ENCODE measurements at regions not wholly inside any gene's neighbourhood (a gene's known extent, or its start where the extent isn't known, plus 50 kb on each side); places are given as distances from the start of the nearest gene placed in this dataset.

DNA sequence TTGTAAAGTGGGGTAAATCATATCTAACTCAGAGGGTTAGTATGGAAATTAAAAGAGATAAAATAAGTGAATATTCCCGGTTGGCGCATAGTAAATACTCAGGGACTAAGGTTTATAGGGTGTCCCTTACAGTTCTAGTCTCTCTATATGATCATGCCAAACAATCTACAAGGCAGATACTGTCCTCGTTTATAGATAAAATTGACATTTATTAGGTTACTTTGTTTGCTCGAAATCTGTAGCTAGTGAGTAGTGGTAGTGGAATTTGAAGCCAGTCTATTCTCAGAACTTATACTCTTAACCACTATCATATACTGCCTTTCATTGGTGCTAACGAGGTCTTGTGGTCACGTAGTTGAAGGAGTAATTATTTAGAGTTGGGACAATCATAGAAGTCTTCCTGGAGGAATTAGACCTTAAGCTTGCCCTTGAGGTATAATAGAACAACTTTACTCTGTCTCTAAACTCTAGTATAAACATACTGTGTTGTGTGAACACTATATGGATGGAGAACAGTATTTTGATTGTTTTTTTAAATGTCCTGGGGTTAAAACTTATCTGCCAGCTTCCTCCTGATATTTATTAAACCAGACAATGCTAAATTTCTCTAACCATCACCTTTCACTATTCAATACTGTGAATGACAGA lies 324.0 kb downstream of the STIM2 start:
- DNase-seq, result no peak

DNA sequence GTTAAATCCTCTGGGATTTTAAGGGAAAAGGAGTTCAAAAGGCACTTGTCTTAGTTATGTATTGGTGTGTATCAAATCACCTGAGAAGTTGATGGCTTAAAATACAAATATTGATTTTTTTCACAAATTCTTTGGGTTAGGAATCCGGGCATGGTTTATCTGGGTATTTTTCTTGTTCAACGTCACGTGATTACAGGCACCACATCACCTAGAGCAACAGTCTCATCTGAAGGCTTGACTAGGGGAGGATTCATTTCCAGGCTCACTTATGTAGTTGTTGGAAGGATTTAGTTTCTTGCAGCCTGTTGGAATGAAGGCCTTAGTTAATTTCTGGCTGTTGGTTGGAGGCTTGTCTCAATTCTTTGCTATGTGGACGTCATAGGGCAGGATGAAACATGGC lies 326.1 kb downstream of the STIM2 start:
- no peak for DNase-seq

DNA sequence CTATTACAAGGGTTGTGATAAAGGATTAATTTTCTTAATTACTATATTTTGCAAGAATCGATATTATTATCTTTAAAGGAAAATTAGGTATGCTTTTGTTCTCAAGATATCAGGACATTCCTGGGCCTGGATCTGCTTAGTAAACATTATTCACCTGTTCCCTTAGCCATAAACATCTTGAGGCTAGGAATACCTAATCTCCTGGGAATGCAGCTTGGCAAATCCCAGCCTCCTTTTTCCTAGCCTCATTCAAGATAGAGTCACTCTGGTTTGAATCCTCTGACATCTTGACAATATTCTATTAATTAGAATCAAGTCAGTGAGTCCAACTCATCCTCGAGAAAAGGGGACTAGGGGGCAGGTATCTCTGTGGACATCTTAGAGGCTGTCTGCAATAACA lies 327.1 kb downstream of the STIM2 start:
- DNase-seq, result no peak

DNA sequence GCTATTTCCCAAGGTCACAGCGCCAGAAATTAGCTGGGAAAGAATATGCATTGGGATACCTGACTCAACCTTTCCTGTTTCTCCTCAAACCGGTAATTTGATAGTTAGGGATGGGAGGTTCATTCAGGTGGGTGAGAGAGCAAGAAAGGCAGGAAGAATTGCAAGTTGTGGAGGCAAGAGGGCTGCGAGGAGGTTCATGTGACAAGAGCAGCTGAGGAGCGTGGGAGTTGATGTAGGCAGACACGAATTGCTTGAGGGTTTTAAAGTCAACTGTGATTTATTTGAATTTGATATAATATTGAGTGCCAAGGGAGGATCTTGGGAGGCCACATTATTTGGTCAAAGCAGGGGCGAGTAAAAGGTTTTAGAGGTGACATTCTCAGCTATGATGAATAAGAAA lies 329.0 kb downstream of the STIM2 start:
- peak; percentile 11 for DNase-seq

DNA sequence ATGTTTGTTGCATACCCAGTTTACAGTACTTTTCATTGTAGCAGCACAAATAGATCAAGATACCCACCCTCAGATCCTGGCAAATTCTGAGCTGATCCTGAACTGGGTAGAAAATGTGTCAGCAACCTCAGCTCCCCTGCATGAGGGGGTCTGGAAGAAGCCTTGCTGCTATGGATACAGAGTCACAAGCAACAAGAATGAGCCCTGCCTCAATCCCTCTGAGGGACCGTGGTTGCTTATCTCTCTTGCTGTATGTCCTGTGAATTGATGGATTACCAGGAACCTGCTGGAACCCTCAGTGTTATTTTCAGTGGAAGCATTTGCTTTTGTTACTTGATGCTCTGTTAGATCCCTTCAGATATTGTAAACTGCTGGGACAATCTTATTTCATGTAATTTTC lies 331.0 kb downstream of the STIM2 start:
- no peak for DNase-seq

DNA sequence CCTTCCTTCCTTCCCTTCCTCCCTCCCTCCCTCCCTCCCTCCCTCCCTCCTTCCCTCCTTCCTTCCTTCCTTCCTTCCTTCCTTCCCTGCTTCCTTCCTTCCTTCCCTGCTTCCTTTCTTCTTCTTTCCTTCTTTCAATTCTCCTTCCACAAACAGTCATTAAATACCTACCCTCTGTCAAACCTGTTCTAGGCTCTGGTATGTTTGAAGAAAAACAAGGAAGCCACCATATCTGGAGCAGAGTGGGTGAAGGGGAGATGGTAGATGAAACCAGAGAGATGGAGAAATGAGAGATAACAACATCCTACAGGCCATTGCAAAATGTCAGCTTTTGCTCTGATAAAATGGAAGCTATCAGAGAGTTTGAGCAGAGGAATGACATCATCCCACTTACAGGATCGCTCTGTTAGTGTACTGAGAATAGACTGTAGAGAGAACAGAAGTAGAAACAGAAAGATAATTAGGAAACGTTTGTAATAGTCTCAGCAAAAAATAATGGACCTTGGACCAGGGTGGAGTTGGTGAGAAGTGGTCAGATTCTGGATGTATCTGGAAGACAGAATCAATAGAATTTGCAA lies 334.0 kb downstream of the STIM2 start:
- DNase-seq, result no peak

DNA sequence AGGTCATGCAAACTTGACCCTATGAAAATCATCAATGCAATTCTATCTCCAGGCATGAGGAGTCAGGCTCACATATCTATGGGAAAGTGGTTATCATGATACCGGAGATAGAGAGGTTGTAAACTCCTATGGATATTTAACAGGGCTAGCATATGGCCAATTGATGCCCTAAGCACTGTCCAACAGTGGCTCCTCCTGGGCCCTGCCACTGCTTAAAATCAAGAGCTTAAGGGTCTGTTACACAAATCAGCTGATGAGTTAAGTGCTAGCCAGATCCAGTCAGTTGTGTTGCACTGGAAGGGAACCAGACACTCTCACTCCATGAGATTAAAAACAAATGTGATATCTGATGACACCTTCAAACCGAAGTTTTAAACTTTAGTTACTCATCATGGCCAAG lies 337.6 kb downstream of the STIM2 start:
- DNase-seq, result no peak

DNA sequence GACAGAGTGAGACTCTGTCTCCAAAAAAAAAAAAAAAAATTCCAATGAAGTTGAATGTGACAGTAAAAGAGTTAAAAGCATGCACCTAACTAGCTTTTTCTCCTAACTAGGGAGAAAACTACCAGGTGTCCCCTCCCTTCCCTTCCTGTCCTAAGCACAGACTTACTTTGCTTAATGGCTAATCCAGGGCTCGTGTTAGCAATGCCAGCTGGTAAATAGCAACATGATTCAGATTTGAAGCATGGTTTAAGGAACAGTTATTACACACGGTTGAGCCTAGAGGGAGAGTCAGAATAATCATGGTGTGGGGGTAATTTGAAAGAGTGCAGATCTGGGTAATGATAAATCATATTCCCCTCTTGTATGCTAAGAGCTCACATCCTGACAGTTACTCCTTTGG lies 338.3 kb downstream of the STIM2 start:
- no peak for DNase-seq

DNA sequence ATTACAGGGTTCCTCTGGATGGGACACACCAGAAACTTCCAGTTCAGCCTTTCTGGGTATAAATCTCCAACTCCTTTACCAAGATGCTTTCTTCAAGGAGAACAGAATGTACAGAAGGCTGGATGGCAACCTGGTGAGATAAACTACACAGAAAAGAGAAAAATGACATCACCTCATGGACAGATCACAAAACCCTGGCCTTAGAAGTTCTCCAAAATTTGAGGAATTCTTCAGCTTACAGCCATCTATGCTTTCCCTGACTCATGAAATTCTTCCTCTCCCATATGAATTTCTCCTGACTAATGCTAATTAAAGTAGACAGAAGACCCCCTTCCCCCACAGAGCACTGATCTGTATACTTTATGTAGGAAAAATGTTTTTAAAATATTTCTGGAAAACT lies 345.4 kb downstream of the STIM2 start:
- no peak for DNase-seq

DNA sequence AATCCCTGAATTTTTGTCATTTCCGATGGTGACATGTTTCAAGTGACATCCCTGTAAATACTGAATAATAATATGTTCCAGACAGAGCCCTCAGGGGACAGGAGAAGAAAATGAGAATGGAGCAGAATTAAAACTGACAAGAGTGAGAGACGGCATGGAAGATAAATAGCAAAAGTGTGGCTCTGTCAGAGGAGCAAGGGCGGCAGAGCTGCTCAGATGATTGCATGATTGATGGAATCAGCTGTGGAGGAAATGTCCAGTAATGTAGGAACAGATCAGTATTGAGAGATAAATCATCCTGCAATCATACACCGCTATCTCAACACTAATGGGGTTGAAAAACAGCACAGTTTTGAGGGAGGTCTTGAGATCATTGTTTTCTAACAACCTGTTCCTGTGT lies 350.3 kb downstream of the STIM2 start:
- no peak for DNase-seq

DNA sequence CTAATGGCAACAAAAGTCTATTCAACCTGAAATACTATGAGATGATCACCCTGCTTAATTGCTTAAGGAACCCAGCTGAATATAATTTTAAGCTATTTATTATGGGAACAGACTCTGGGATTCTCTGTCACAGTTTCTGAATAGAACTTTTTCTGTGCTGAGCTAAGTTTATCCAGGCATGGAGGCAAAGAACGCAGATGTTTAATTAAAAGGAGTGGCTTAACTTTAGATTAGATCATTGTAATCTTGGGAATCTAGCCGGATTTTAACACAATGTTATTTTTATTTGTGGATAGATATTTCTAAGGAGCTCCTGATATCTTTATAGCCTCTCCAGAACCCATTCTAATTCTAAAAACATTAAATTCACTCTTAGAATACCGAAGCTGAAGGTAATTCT lies 353.4 kb downstream of the STIM2 start:
- DNase-seq, result no peak

DNA sequence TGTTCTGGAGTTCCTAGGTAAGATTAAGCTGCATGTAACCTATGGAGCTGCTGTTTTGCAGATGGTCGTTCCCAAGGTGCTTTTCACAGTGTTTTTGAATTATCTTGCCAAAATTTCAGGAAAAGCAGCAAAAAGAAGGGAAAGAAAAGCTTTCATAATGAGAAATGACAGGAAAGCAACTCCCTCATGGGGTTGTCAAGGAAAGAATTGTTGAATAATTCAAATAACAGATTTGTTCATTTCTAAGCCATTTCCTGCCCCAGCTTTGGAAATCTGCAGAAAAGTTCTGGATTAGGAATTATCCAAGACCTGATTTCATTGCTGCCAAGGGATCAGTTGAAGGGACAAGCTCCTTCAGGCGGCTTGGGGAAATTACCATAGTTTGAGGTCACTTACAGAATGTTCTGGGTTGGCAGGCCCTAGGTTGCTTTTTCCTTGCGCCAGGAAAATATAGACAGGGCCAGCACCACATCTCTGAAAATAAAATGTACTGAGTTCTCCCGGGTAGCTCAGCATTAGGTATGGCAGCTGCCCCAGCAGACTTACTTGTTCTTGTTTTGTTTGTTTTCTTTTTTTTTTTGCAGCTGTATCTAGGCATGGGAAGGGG lies 354.7 kb downstream of the STIM2 start:
- DNase-seq, result no peak

DNA sequence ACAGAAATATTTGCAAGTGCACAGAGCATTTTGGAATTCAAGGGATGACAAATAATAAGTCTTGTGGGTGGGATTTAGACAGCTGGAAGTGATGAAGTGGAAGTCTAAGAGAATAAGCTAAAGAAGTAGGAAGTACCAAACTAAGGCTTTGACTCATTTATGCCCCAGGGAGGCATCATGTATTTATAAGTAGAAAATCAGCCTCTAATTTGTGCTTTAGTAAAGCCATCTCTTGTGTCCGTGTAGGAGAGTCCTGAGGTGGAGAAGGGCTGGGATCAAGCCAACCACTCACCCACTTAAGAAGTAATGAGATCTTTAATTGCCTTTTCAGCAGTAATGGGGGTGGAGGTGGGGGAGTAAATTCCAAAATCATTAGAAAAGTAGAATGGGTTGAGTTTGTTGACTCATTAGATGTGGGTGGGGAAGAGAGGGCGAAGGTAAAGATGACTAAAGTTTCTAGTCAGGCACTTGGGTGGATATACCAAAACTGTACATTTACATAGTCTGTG lies 356.7 kb downstream of the STIM2 start:
- no peak for DNase-seq

DNA sequence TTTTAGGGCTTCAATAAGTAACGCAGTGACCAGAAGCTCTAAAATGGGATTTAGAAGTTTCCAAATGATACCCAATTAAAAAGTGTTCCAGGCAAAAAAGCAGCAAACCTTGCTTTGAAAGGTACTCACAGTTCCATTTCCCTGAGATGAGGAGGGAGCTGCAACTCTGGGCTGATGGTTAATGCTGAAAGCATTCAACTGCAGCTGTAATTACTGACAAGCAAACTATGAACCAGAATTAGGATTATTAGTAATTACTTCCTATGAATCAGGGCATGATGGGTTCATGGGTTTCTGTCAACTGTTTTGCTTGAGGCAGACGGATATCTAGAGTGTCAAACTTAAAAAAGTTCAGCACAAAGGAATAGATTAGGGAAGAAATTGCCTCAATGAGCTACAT lies 357.4 kb downstream of the STIM2 start:
- DNase-seq, result no peak

DNA sequence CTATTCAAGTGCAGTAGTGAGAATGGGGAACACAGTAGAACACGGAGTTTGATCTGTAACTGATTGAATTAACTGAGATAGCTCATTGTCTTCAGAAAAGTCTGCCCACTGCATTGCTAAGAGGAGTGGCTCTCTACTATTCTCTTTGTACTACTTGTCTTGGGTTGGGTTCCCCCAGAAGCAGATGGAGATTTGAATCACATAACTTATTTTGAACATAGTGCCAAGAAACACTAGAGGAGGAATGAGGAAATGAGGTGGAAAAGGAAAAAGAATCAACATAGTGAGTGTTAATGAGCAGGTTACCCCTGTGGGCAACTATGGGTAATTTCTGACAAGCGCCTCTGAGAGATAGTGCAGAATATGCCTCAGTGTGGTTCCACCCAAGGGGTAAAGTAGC lies 362.7 kb downstream of the STIM2 start:
- DNase-seq, result no peak

DNA sequence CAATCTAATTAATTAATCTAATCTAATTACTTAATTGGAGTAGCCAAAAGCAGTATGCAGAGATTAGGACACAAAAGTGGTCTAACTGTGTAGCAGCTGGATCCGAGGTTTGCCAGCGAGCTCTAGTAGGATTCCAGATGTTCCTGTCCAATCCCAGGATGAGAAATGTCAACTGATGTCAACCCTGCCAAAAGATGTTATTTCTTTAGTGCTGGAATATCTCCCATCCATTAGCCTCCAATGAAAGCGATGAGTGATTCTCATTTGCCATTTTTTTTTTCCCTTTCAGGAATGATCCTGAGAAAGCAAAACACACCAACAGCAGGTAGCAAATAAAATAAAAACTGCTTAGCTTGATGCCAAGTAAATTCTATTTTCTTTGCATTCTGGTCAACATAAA lies 372.9 kb downstream of the STIM2 start:
- DNase-seq, result no peak

DNA sequence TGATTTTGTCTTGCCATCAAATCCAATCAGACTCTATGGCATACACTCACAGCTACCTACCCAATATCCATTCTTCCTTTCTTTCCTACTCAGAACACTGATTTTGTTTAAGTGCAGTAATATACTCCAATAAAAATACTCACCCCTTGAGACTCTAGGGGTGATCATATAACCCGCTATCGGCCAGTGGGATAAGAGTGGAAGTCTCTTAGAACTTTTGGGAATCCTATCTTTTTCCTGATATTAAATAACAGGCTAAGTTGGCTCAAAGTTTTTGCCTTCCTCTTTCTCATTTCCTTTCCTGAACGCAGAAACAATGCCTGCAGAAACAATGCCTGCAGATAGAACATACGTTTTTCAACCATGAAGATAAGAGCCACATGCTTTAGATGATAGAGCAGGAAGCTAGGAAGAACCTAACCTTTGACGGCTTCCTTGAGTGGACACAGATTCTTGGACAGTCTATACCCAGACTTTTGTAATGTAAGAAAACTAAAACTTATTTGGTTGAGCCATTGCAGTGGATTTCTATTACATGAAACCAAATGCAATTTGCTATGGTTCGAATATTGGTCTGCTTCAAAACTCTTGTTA lies 373.8 kb downstream of the STIM2 start:
- no peak for DNase-seq

DNA sequence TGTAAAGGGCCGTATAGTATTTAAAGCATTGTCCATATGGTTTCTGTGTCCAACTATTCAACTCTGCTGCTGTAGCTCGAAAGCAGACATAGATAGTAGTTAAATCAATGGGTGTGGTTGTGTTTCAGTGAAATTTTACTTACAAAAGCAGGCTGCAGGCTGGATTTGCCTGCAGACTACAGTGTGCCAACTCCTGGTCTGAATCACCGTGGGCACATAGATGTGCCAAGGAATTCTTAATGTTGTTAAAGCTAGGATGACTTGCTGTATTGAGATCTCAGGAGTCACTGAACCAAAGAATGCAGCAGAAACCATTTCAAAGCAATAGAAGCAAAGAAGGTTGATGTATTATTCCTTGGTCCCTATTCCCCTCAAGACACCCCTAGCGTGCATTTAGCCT lies 379.0 kb downstream of the STIM2 start:
- DNase-seq, result no peak

DNA sequence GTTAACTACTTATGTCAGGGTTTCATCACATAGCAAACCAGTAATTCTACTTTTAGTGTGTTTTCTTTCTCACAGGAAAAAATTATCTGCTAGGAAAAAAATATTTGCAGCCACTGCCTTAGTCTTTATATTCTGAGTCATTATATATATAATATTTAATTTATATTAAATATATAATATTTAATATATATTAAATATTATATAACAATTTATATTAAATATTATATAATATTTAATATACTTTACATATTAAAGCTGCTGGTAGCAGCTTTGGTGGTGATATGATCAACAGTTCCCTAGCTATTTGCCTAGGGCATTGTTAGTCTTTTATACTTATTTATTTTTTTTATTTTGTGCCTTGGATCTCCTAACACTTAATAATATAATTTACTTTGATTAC lies 381.6 kb downstream of the STIM2 start:
- no peak for DNase-seq

DNA sequence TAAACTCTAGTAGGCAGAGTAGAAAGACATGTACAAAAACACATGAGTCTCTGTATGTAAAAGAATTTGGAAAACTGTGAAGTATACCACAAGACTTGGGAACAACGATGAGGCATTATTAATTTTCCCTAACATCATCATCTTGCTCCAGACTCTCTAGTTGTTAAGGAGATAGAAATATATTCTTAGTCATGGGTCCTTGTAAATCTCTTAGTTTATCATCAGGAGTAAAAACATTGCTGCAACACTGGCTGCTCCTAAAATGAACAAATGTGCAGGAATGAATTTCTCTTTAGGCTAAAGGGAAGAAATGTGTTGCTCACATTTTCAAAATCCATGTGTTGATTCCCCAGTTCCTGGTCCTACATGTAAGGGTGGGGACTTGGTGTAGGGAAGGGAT lies 384.6 kb downstream of the STIM2 start:
- DNase-seq, result no peak

DNA sequence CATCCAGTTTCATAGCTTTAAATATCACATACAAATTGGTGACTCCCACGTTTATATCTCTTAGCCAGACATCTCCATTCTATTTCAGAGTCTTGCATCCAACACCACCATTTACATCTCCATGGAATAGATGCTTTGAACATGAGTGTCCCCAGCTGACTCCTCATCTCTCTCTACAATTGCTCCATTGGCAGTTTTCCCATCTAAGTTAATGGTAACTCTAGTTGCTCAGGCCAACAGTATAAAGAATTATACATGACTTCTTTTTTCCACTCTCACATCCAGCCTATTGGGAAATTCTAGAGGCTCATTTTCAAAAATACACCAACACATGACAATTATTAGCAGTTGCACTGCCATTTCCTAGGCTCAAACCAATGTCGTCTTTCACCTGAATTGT lies 388.2 kb downstream of the STIM2 start:
- DNase-seq, result no peak

DNA sequence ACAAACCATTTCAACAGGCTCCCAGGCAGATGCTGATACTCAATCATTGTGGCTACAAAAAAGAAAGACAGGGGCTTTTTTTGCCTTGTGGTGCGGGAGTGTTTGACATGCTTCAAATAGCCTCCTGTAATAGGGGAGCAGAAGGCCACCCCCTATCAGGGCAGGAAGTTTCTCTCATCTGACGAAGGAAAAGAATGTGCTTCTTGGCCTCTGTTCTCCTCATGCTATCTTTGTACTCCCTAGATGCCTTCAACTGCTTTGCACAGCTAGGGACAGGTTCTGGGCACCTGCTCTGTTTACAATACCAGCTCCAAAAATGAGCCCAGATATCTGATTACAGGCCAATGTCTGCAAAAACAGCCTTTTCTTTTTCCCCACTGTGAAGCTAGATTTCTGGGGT lies 391.1 kb downstream of the STIM2 start:
- no peak for DNase-seq

DNA sequence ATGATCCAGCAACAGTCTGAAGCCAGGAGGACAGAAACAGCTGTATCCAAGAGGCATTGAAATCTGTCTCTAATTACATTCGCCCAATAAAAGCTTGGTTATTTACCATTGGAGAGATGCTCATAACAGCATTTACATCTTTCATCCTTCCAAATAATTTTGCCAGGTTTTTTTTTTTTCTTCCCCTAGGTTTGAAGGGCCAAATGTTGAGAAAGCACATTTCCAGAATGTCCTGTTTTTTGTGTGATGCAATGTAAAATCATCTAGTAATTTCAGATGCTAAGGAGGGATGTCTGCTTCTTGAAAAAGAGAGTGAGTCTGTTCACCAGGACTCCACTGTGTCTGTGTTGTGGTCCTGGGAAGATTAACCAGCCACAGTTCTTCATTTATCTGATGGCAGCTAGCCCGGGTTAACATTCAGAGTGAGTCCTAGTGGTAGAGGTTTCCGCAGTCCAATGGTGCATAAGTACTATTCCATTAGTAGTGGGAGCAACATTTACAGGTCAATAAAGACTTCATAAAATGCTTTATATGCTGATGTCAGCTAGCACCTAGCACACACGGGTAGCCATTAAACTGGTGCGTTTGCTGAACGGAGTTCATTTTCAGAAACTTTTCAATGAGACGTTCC lies 406.8 kb downstream of the STIM2 start:
- no peak for DNase-seq

All from left kidney (tissue), 1 donor.